HepG2 (cell line): ENCODE measurements at regions not wholly inside any gene's neighbourhood (a gene's known extent, or its start where the extent isn't known, plus 50 kb on each side); places are given as distances from the start of the nearest gene placed in this dataset.

Experiments
- ATAC-seq: fragments of 200-7000 bp; cut with Tn5 transposase; 3 replicates; pipeline ENCODE4 v1.9.1; 2020; ENCODE audit warnings: mild to moderate bottlenecking, moderate library complexity
- BruUV-seq: library from RNA; stranded (reverse); fragments of 400-500 nt; replicated peaks from 2 replicates; lab custom pipeline; 2021; lab: Mats Ljungman, UMichigan
- CTCF ChIA-PET: fragments of 300-600 bp; formaldehyde crosslinking; extraction: SDS; loops from one replicate; lab custom pipeline; 2021; ENCODE audit warnings: low total read pairs, inconsistent platforms, low intra/inter-chr PET ratio; lab: Yijun Ruan, JAX
- POLR2A ChIA-PET: fragments of 350-600 bp; sonication (Branson Sonifier 250); formaldehyde crosslinking; loops from one replicate; lab custom pipeline; 2020; ENCODE audit warnings: antibody characterized with exemption, inconsistent platforms; lab: Yijun Ruan, JAX
- DNase-seq: peaks from one replicate; pipeline ENCODE4 v3.0.0-alpha.2; 2015; ENCODE audit warnings: low spot score
- FAIRE-seq: peaks from 3 replicates; lab custom pipeline; 2011; peaks lifted over from hg19 to GRCh38; lab: Jason Lieb, UNC
- H2AFZ ChIP-seq: one replicate; pipeline ENCODE4 v1.6.1; 2011; ENCODE audit warnings: low read length, inconsistent platforms
- H3K27ac ChIP-seq: fragments of 300-600 bp; 3 replicates; pipeline ENCODE4 v1.8.0; 2011; ENCODE audit warnings: mixed run types, mild to moderate bottlenecking, mixed read lengths, low read length, inconsistent platforms; ENCODE audit not compliant: insufficient read depth; ENCODE audit errors: extremely low read length
- H3K27me3 ChIP-seq, 2 experiments: fragments of 200-600 bp in 1 of 2; 2 replicates in 1 of 2; 3 replicates in 1 of 2; pipeline versions ENCODE4 v1.6.0 to v1.8.0; 2011; ENCODE audit warnings: low read length in 2 of 2, mild to moderate bottlenecking in 2 of 2, moderate library complexity in 2 of 2, inconsistent platforms in 1 of 2; ENCODE audit not compliant: insufficient read depth in 2 of 2, control insufficient read depth in 1 of 2
- H3K36me3 ChIP-seq, 2 experiments: fragments of 200-600 bp in 1 of 2; replicated peaks in 1 of 2; 2 replicates in 1 of 2; 3 replicates in 1 of 2; pipeline versions ENCODE4 v1.5.1 to v1.8.0; 2011; ENCODE audit warnings: low read length in 2 of 2, inconsistent platforms in 1 of 2; ENCODE audit not compliant: insufficient read depth in 2 of 2, control insufficient read depth in 1 of 2
- H3K4me1 ChIP-seq: 2 replicates; pipeline ENCODE4 v1.5.1; 2012; ENCODE audit warnings: low read length, inconsistent platforms; ENCODE audit not compliant: insufficient read depth
- H3K4me2 ChIP-seq: 2 replicates; pipeline ENCODE4 v1.6.0; 2011; ENCODE audit warnings: low read depth, low read length, inconsistent platforms
- H3K4me3 ChIP-seq, 3 experiments: fragments of 200-600 bp in 1 of 3; sonication (generic), shearing (Covaris generic) in 1 of 3; replicated peaks in 1 of 3; 2 replicates each; pipeline ENCODE4 v1.5.1; 2011 to 2016; ENCODE audit warnings: low read length in 3 of 3, inconsistent platforms in 2 of 3, low read depth in 2 of 3, mild to moderate bottlenecking in 2 of 3, control low read depth in 1 of 3, mixed read lengths in 1 of 3; ENCODE audit not compliant: insufficient read depth in 1 of 3
- H3K79me2 ChIP-seq: one replicate; pipeline ENCODE4 v1.6.1; 2011; ENCODE audit warnings: low read length, inconsistent platforms; ENCODE audit not compliant: insufficient read depth
- H3K9ac ChIP-seq: 2 replicates; pipeline ENCODE4 v1.6.0; 2011; ENCODE audit warnings: mild to moderate bottlenecking, low read depth, low read length, inconsistent platforms; ENCODE audit not compliant: insufficient read depth
- H3K9me3 ChIP-seq: 2 replicates; pipeline ENCODE4 v1.5.1; 2012; ENCODE audit warnings: mild to moderate bottlenecking, low read length
- H4K20me1 ChIP-seq: 2 replicates; pipeline ENCODE4 v1.6.0; 2011; ENCODE audit warnings: inconsistent platforms, mild to moderate bottlenecking, low read length, moderate library complexity; ENCODE audit not compliant: insufficient read depth
- CSRNP1 ChIP-seq: sonication (generic); formaldehyde crosslinking; IDR thresholded peaks from 2 replicates; pipeline ENCODE4 v1.8.1; 2023; ENCODE audit warnings: mild to moderate bottlenecking, missing genetic modification reagents
- KDM2A ChIP-seq: sonication (generic); formaldehyde crosslinking; IDR thresholded peaks from 2 replicates; pipeline ENCODE4 v1.4.0; 2020; ENCODE audit warnings: low read depth, missing genetic modification reagents, borderline replicate concordance
- MIER3 ChIP-seq: IDR thresholded peaks from 2 replicates; pipeline ENCODE4 v1.6.1; 2016; ENCODE audit warnings: missing compliant biosample characterization, borderline replicate concordance
- ZIK1 ChIP-seq: sonication (generic); formaldehyde crosslinking; IDR thresholded peaks from 2 replicates; pipeline ENCODE4 v1.5.0; 2020; ENCODE audit warnings: mild to moderate bottlenecking, low read depth, missing genetic modification reagents, borderline replicate concordance
- whole genome bisulfite sequencing: methylation state at CpG from one replicate; pipeline ENCODE4 v1.1.6; 2017; ENCODE audit warnings: low lambda C conversion rate; 5-methylcytosine and 5-hydroxymethylcytosine counted together
- in situ Hi-C: cut with HindIII; loops from 2 replicates; pipeline ENCODE4 v1.10.0; 2017; ENCODE audit warnings: low pct_unique_long_range_greater_than_20kb; ENCODE audit not compliant: extremely low pct_ligation_motif_present
- intact Hi-C: fragments of 100-400 bp; cut with micrococcal nuclease; formaldehyde crosslinking; loops from one replicate; pipeline ENCODE4 v1.10.0; 2022; ENCODE audit not compliant: unreplicated experiment
- TF ChIP-seq, protein P1 (sequence below): sonication (generic); formaldehyde crosslinking; IDR thresholded peaks from 2 replicates; pipeline ENCODE4 v1.5.0; 2020; ENCODE audit warnings: mild to moderate bottlenecking, missing genetic modification reagents
- TF ChIP-seq, protein P2 (sequence below): IDR thresholded peaks from 2 replicates; pipeline ENCODE4 v1.6.1; 2016; ENCODE audit warnings: low read depth
- TF ChIP-seq, protein P3 (sequence below): sonication (generic); formaldehyde crosslinking; IDR thresholded peaks from 2 replicates; pipeline ENCODE4 v1.4.0; 2020; ENCODE audit warnings: mild to moderate bottlenecking, low read depth, missing genetic modification reagents
- TF ChIP-seq, protein P4 (sequence below): sonication (generic); formaldehyde crosslinking; IDR thresholded peaks from 2 replicates; pipeline ENCODE4 v1.8.0; 2022; ENCODE audit warnings: missing genetic modification reagents, mild to moderate bottlenecking, inconsistent platforms, borderline replicate concordance
- TF ChIP-seq, protein P5 (sequence below): sonication (generic); formaldehyde crosslinking; IDR thresholded peaks from 2 replicates; pipeline ENCODE4 v1.4.0; 2020; ENCODE audit warnings: missing genetic modification reagents

- Histone ChIP-seq H3K4me3 (no peak overlapping the region), H3K4me1 (no peaks in the 10 kb centered on the region), H3K9ac (no peak overlapping the region), H3K9me3 (peaks cover 70% of the 10 kb centered on the region), H2AFZ (no peak overlapping the region), H3K27me3 (no peaks in the 10 kb centered on the region), H3K4me2 (no peak overlapping the region), H3K36me3 (no peaks in the 10 kb centered on the region), H4K20me1 (no peaks in the 10 kb centered on the region), H3K79me2 (no peaks in the 10 kb centered on the region), H3K27ac (no peak overlapping the region)
- POLR2A ChIA-PET = no interaction called here
- TF ChIP-seq, protein P1, sequence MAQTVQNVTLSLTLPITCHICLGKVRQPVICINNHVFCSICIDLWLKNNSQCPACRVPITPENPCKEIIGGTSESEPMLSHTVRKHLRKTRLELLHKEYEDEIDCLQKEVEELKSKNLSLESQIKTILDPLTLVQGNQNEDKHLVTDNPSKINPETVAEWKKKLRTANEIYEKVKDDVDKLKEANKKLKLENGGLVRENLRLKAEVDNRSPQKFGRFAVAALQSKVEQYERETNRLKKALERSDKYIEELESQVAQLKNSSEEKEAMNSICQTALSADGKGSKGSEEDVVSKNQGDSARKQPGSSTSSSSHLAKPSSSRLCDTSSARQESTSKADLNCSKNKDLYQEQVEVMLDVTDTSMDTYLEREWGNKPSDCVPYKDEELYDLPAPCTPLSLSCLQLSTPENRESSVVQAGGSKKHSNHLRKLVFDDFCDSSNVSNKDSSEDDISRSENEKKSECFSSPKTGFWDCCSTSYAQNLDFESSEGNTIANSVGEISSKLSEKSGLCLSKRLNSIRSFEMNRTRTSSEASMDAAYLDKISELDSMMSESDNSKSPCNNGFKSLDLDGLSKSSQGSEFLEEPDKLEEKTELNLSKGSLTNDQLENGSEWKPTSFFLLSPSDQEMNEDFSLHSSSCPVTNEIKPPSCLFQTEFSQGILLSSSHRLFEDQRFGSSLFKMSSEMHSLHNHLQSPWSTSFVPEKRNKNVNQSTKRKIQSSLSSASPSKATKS (CRISPR knock-in tag) = no peak
- TF ChIP-seq CSRNP1 (CRISPR knock-in tag) (no peak), KDM2A (no peak), MIER3 (CRISPR knock-in tag) (no peak), ZIK1 (CRISPR knock-in tag) (no peak)
- TF ChIP-seq, protein P2, sequence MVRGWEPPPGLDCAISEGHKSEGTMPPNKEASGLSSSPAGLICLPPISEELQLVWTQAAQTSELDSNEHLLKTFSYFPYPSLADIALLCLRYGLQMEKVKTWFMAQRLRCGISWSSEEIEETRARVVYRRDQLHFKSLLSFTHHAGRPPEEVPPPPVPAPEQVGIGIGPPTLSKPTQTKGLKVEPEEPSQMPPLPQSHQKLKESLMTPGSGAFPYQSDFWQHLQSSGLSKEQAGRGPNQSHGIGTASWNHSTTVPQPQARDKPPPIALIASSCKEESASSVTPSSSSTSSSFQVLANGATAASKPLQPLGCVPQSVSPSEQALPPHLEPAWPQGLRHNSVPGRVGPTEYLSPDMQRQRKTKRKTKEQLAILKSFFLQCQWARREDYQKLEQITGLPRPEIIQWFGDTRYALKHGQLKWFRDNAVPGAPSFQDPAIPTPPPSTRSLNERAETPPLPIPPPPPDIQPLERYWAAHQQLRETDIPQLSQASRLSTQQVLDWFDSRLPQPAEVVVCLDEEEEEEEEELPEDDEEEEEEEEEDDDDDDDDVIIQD (CRISPR knock-in tag) = no peak
- TF ChIP-seq, protein P3, sequence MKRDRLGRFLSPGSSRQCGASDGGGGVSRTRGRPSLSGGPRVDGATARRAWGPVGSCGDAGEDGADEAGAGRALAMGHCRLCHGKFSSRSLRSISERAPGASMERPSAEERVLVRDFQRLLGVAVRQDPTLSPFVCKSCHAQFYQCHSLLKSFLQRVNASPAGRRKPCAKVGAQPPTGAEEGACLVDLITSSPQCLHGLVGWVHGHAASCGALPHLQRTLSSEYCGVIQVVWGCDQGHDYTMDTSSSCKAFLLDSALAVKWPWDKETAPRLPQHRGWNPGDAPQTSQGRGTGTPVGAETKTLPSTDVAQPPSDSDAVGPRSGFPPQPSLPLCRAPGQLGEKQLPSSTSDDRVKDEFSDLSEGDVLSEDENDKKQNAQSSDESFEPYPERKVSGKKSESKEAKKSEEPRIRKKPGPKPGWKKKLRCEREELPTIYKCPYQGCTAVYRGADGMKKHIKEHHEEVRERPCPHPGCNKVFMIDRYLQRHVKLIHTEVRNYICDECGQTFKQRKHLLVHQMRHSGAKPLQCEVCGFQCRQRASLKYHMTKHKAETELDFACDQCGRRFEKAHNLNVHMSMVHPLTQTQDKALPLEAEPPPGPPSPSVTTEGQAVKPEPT (CRISPR knock-in tag) = no peak
- TF ChIP-seq, protein P4, sequence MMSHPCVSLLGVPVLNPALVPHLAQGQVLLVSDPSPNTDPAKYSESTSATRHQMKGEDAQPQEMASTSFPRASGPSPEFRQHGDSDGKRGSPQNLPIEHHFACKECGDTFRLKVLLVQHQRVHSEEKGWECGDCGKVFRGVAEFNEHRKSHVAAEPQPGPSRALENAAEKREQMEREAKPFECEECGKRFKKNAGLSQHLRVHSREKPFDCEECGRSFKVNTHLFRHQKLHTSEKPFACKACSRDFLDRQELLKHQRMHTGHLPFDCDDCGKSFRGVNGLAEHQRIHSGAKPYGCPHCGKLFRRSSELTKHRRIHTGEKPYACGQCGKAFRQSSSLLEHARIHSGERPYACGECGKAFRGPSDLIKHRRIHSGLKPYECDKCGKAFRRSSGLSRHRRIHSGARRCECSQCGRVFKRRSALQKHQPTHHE = no peak
- TF ChIP-seq, protein P5, sequence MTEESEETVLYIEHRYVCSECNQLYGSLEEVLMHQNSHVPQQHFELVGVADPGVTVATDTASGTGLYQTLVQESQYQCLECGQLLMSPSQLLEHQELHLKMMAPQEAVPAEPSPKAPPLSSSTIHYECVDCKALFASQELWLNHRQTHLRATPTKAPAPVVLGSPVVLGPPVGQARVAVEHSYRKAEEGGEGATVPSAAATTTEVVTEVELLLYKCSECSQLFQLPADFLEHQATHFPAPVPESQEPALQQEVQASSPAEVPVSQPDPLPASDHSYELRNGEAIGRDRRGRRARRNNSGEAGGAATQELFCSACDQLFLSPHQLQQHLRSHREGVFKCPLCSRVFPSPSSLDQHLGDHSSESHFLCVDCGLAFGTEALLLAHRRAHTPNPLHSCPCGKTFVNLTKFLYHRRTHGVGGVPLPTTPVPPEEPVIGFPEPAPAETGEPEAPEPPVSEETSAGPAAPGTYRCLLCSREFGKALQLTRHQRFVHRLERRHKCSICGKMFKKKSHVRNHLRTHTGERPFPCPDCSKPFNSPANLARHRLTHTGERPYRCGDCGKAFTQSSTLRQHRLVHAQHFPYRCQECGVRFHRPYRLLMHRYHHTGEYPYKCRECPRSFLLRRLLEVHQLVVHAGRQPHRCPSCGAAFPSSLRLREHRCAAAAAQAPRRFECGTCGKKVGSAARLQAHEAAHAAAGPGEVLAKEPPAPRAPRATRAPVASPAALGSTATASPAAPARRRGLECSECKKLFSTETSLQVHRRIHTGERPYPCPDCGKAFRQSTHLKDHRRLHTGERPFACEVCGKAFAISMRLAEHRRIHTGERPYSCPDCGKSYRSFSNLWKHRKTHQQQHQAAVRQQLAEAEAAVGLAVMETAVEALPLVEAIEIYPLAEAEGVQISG (CRISPR knock-in tag) = no peak
- intact Hi-C loops = no loop called here
- FAIRE-seq (no peak), ATAC-seq (no peak), DNase-seq (no peak)
- 3% methylated on average over 5 of the region's 5 CpGs for WGBS
- CTCF ChIA-PET = no interaction called here
- BruUV-seq = no TSS peak
- in situ Hi-C loops = no loop called here
These were observed 464.7 kb downstream of the ADGRL2 start for GRCh38 chr1:82265436-82265835.
